Lung (tissue), 11 donors: ENCODE measurements at regions not wholly inside any gene's neighbourhood (a gene's known extent, or its start where the extent isn't known, plus 50 kb on each side); places are given as distances from the start of the nearest gene placed in this dataset.

Experiments used
- ATAC-seq: fragments of 200-7000 bp; cut with Tn5 transposase; one replicate; pipeline ENCODE4 v1.9.1; 2020; ENCODE audit warnings: moderate number of reproducible peaks; ENCODE audit not compliant: insufficient read depth, low FRiP score
- DNase-seq, 3 donors: peaks; one replicate each; pipeline ENCODE4 v3.0.0-alpha.2; 2013 to 2017
- H3K27ac ChIP-seq, 2 donors: one replicate each; pipeline ENCODE4 v1.5.1; 2013; ENCODE audit warnings: mild to moderate bottlenecking in 2 of 2, moderate library complexity in 2 of 2, control low read depth in 1 of 2, inconsistent platforms in 1 of 2, low read depth in 1 of 2, low read length in 1 of 2
- H3K27me3 ChIP-seq, 3 donors: one replicate each; pipeline ENCODE4 v1.5.1; 2013; ENCODE audit warnings: low read length in 2 of 3; ENCODE audit not compliant: control insufficient read depth in 3 of 3, insufficient read depth in 3 of 3
- H3K36me3 ChIP-seq, 4 donors: one replicate each; pipeline ENCODE4 v1.5.1; 2013; ENCODE audit warnings: low read length in 4 of 4, mild to moderate bottlenecking in 1 of 4, moderate library complexity in 1 of 4; ENCODE audit not compliant: control insufficient read depth in 4 of 4, insufficient read depth in 4 of 4
- H3K4me1 ChIP-seq, 5 donors: one replicate each; pipeline ENCODE4 v1.5.1; 2013; ENCODE audit warnings: low read length in 5 of 5, mild to moderate bottlenecking in 2 of 5, moderate library complexity in 1 of 5; ENCODE audit not compliant: control insufficient read depth in 5 of 5, insufficient read depth in 5 of 5
- H3K4me3 ChIP-seq: one replicate; pipeline ENCODE4 v1.5.1; 2013; ENCODE audit warnings: mild to moderate bottlenecking, control low read depth, moderate library complexity
- H3K9ac ChIP-seq, 2 donors: one replicate each; pipeline ENCODE4 v1.5.1; 2013; ENCODE audit warnings: low read length in 2 of 2, control low read depth in 1 of 2; ENCODE audit not compliant: insufficient read depth in 1 of 2
- H3K9me3 ChIP-seq, 4 donors: one replicate each; pipeline ENCODE4 v1.5.1; 2013; ENCODE audit warnings: low read length in 3 of 4, mild to moderate bottlenecking in 1 of 4, moderate library complexity in 1 of 4; ENCODE audit not compliant: control insufficient read depth in 4 of 4, insufficient read depth in 3 of 4
- WGBS, 2 donors: extraction: QIAGEN DNeasy Blood & Tissue Kit; methylation state at CpG; one replicate each; pipeline ENCODE4 v1.1.7; 2013; 5-methylcytosine and 5-hydroxymethylcytosine counted together
- TF ChIP-seq, protein P1 (sequence below): IDR thresholded peaks from 2 replicates; pipeline ENCODE4 v1.5.1; 2012; ENCODE audit warnings: mild to moderate bottlenecking; ENCODE audit errors: control extremely low read depth, extremely low read depth
- donor health status: control.
- donor health status: control.
- donor health status: Bipolar disorder and iron deficiency.
- donor health status: healthy.
- donor health status: DM: yes; HTN: yes; CAD: no.

DNA sequence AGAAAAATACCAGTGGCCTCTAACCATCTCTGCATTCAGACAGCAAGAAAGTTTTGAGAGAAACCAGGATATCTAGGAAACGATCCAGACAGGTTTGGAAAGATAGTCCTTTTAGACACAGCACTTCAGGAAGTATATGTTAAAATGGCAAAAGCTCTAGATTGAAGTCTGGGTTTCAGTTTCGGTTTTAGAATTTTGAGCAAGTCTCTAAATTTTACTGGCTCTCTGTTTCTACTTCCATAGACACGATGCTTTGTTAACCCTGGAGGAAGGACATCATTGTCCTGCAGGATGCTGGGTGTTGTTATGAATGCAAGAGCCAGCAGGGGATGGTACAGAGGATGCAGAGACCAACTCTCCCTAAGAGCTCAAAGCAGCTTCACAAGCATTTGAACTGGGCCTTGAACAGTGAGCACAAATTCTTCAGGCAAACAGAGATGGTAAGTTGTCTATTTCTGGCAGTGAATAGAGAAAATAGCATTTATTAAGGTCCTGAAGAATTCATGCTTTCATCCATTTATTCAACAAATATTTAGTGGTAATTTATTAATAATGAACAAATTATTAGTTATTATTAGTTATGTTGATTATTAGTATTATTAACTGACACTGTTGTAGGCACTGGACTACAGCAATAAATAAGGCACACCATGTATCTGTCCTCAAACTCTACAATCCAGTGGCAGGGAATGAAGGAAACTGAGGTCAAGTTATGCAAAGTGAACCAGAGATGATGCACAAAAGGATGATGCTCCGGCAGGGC is 152.7 kb upstream of the NRP1 start:
- Histone ChIP-seq H3K9ac (no peak overlapping the region), H3K4me3 (no peak overlapping the region), H3K27ac (no peak overlapping the region), H3K4me1 (peaks cover 0 to 44% (median 7%) of the 10 kb centered on the region in 5 donors), H3K27me3 (no peaks in the 10 kb centered on the region), H3K36me3 (no peaks in the 10 kb centered on the region), H3K9me3 (no peaks in the 10 kb centered on the region)
- TF ChIP-seq, protein P1, sequence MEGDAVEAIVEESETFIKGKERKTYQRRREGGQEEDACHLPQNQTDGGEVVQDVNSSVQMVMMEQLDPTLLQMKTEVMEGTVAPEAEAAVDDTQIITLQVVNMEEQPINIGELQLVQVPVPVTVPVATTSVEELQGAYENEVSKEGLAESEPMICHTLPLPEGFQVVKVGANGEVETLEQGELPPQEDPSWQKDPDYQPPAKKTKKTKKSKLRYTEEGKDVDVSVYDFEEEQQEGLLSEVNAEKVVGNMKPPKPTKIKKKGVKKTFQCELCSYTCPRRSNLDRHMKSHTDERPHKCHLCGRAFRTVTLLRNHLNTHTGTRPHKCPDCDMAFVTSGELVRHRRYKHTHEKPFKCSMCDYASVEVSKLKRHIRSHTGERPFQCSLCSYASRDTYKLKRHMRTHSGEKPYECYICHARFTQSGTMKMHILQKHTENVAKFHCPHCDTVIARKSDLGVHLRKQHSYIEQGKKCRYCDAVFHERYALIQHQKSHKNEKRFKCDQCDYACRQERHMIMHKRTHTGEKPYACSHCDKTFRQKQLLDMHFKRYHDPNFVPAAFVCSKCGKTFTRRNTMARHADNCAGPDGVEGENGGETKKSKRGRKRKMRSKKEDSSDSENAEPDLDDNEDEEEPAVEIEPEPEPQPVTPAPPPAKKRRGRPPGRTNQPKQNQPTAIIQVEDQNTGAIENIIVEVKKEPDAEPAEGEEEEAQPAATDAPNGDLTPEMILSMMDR = no peak
- no peak for ATAC-seq
- no peak for DNase-seq
- WGBS, 2 donors = 56 to 60% methylated on average over 4 of the region's 4 CpGs

DNA sequence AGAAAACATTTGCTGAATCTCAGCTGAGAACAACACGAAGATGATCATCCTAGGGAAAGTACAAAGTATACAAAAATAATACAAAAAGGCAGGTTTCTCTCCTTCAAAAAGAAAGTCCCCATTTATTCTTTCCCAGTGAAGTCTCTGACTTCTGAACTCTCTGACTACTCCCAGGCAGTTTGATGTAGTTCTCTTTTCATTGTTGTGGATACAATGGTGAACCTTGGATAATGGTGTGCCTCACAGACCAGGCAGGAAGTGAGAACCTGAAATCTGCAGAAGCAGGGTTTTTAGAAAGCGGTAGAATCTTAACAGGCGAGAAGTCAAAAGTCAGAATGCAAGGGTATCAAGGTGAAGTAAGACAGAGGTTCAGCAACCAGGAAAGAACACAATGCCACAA is 150.8 kb upstream of the NRP1 start:
- DNase-seq (no peak), ATAC-seq (no peak)
- Histone ChIP-seq H3K4me3 (no peak overlapping the region), H3K27ac (peak overlapping the region in 1 of 2 donors; percentile 0), H3K9ac (no peak overlapping the region), H3K4me1 (peaks cover 0 to 41% (median 6%) of the 10 kb centered on the region in 5 donors), H3K9me3 (no peaks in the 10 kb centered on the region), H3K36me3 (no peaks in the 10 kb centered on the region), H3K27me3 (no peaks in the 10 kb centered on the region)
- 89 to 90% methylated on average over 3 of the region's 3 CpGs for WGBS, 2 donors
- TF ChIP-seq, protein P1 = no peak

DNA sequence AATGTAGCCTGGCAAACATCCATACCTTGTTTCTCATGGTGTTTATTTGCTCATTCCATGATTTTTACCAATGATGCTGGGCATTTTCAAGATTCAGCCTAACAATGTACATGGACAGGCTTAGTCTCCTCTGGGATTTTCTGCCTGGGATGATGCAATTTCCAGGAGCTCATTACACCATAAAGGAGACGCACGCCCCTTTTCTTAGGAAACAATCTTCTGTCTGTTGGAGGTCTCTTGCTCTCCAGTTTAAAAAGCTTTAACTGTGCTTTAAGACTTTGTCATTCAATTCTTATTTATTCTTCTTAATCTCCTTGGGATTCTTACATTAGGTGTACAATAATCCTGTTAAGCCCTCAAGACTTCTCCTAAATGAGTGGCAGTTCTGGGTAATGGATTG is 150.3 kb upstream of the NRP1 start:
- ATAC-seq (no peak), DNase-seq (peak in 2 of 3 donors; percentile 58 to 64)
- TF ChIP-seq, protein P1 = no peak
- Histone ChIP-seq H3K27ac (peak overlapping the region in 1 of 2 donors; percentile 0), H3K27me3 (no peaks in the 10 kb centered on the region), H3K9ac (no peak overlapping the region), H3K4me3 (no peak overlapping the region), H3K9me3 (no peaks in the 10 kb centered on the region), H3K4me1 (peaks cover 0 to 36% (median 6%) of the 10 kb centered on the region in 5 donors), H3K36me3 (no peaks in the 10 kb centered on the region)
- WGBS, 2 donors = 83% methylated on average over 2 of the region's 2 CpGs
